Embryonic facial prominence (tissue), 1 donor: ENCODE measurements at regions not wholly inside any gene's neighbourhood (a gene's known extent, or its start where the extent isn't known, plus 50 kb on each side); places are given as distances from the start of the nearest gene placed in this dataset.
"Not testable (repeated sequence)": the region's sequence is repeated elsewhere in the genome, so short reads cannot be mapped to it uniquely, and the experiment has no call there.

Experiments
- DNase-seq: peaks from one replicate; pipeline ENCODE4 v3.0.0-alpha.2; 2016; ENCODE audit errors: extremely low spot score

DNA sequence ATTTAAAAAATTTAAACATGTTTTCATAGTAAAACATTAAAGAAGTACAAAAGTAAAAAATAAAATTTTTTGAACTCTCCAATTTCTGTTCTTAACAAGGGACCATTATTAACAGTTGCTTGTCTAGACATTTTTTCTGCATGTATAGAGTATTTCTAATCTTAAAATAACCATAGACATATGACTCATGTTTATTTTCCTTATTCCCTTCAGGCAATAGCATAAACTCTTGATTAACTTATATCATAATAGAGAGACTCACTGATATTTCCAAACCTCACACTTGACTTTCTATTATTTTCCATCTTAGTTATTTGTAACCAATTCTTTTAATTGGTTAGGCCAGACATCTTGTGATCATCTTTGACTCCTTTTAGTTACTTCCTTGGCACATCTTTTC is 325.6 kb upstream of the SOX14 start:
- DNase-seq = no peak

DNA sequence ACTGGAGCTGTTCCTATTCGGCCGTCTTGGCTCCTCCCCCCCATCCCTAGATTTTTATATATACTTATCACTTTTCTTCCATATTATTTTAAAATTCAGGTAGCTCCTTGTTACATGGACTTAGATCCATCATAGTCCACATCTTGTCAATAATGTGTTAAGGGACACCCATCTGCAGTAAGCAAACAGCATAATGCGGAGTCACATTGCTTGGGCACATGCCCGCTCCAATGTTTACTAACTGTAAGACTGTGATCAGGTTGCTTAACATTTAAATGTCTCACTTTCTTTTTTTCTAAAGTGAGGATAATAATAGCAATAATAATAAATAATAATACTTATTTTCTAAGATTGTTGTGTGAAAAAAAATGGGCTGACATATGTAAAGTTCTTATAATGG is 303.2 kb upstream of the SOX14 start:
- DNase-seq = no peak

DNA sequence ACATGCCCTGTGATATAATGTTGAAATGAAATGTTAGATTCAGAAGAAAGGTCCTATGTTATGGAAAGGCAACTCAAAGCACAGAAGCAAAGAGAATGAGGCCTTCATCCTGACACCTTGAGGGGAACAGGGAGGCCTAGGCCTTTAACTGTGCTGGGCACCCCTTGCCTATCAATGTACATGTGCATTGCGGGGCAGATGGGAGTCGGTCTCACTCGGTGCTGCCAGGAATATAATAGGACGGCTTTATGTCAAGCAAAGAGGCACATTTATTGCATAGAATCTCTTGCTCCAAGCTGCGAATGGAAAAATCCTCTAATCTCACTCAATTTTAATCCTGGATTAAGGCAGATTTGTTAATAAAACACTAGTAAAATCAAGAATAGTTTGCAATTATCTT is 301.0 kb upstream of the SOX14 start:
- DNase-seq = no peak

DNA sequence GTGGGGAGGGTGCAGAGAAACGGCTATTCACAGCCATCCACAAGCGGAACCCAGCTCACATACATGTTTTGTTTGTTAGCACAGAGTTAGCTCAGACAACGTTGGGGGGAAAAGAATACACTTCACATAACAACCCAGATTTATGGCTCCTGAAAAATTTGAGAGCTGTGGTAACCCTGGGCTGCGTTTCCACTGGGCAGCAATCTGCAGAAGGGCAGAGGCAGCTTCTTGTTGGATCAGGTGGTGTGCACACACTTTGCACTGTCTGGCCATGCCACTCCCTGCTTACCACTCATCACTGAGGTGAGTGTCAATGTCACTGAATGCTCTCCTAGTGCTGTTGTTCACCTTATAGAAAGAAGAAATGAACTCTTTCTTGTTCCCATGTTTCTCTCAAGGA is 299.8 kb upstream of the SOX14 start:
- DNase-seq = no peak

DNA sequence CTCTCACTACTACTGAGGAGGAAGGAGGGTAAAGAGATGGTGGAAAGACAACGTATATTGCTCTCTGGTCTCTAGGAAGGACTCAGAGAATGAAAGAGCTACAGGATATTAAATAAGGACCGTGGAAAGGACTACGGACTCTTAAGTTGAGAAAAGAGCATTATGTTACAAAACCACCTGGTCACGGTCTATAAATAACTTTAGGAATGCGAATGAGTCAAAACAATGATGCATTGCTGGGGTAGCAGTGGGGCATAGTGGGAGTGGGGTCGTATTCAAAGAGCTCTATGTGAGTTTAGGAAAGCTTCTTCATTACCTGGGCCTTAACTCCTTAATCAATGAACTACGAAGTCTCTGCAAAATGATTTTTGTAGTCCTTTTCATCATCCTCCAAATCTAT is 295.7 kb upstream of the SOX14 start:
- DNase-seq = no peak

DNA sequence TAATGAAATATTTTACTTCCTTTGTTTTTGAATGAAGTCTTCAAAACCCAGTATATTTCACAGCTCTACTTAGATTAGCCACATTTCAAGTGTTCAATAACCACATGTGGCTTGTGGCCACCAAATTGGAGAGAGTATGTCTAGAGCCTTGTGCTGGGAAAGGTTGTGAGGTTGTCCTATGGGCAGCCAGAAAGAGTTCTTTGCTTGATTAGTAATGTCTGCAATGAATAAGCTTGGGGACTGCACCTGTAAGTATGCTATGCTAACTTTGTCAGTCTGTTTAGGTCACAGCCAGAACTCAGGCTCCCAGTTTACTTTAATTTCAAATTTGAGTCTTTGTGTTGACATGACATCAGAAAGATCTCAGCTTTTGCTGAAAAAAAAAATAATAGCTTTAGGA is 294.9 kb upstream of the SOX14 start:
- DNase-seq = no peak

DNA sequence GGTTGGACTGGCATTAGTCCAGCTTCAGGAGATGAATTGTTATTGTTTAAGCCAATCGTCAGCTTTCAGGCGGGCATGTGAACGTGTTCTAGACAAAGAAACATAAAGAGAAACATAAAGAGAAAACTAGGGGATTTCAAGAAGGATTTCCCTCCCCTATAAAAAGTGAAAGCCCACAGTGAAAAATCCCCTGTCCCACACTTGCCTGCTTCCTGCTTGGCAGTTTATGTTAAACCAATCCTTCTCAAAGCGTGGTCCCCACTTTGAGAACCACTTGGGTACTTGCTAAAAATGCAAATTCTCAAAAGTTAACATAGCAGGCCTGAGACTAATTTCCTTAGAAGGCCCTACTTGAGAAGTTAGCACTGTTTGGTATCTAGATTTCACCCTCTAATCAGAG is 293.0 kb upstream of the SOX14 start:
- no peak for DNase-seq

DNA sequence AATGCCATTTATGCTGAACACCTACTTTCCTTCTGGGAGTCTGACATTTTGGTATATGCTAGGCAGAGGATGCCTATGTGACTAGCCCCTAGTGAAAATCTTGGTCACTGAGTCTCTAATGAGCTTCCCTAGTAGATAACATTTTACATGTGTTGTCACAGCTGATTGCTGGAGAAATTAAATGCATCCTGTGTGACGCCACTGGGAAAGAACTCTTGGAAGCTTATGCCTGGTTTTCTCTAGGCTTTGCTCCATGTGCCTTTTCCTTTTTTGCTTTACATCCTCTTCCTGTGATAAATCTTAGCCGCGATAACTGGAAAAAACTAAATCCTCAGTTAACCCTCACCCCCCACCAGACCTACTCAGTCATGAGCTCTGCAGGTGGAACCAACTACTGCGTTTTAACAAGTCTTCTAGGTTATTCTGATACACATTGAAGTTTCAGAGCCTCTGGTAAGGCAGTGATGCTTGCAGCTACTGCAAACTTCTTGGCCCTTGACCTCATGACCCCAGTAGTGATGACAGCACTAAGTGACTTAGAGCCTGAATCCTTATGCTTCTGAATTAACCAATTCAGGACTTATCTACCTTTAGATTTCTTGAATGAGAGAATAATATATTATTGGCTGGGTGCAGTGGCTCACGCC is 292.4 kb upstream of the SOX14 start:
- DNase-seq = no peak

DNA sequence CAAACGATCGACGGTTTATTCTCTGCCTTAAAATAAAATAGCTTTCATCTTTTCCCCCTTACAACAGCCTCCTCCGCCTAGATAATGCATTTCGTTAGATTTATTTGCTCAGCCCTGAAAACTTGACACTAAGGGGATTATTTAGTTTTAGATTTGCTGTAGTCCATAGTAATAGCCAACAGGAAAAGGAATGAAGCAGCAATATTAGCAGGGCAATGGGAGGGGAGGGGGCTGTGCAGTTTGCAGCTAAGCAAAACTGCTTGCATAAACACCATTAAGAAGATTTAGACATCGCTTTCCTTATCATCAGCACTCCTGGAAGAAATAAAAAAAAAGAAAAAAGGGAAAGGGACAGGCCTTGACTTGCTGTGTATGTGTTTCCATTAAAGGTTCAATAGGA is 286.5 kb upstream of the SOX14 start:
- DNase-seq = no peak

DNA sequence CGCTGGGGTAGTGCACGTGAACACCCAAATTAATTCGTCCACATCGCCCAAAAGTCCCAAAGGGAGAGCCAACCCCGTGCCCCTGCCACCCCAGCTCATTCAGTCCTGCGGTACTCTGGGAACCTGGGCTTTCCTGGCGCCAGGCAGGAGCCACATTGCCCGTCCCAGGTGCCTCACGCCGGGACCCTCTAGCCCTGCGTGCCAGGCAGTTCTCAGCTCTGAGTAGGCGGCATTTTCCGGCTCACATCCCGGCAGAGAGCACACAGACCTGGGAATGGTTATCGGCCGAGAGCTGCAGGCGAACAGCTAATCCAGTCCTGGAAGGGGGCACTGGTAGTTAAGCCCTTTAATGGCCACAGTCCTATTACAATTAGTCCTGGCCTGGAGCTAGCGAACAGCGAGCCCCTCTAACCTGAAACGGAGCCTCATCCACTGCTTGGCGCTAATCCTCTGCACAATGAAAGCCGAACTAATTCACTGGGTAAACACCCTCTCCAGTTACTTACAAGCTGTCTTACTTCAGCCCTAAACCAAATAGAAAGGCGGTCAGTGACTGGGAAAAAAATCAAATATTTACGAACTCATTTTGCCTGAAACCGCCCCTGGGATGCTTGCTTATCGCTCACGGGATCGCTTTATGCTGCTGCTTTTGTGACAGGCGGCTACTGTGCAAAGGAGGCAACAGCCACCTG is 254.6 kb upstream of the SOX14 start:
- DNase-seq = no peak

DNA sequence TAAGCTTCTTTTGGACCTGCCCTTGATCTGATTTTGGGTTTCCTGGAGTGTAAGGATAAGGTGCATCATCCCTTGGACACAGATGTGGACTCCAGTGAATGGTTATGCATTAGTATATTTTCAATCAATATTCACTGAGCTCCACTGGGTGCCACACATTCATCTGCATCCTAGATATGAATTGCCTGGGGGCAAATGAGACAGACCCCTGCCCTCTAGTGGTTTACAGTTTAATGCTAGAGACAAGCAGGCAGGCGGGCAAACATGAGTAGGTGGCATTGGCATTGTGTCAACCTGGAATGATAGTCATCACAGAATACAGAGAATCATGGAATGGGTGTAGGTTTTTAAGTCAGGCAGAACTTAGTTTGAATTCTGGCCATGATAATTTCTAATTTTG is 252.5 kb upstream of the SOX14 start:
- DNase-seq = no peak

DNA sequence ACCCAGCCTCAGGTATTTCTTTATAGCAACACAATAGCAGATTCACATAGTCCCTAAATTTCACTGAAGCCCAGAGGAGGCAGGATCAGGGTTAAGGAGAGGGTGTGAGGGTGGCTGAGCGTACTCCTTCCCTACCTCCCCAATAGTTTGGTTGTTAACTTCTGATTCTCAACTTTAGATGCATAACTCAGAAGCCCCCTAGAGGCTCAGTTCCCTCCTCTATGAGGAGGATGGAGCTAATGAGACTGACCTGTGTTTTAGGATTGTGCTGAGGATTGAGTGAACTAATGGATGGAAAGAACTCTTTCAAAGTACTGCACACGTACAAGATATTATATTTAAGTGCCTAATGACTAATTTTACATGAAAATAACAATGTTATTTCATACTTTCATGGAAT is 249.3 kb upstream of the SOX14 start:
- DNase-seq = no peak

DNA sequence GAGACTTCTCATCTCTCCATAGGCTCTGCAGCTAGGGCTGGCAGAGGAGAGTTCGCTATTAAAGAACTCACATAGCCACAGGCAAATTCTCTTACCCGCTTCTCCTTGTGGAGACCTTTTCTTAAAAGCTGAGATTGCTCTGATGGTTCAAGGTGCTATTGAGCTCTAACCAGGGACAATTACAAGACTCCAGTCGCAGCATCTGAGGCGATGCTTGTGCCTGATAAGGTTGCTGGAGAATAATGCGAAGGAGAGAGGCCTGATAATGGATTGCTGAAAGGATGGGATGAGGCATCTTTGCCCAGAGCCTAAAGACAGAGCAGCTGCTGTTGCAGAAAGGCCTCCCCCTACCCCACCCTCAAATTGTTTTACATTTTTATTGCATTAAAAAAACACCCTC is 244.5 kb upstream of the SOX14 start:
- no peak for DNase-seq

DNA sequence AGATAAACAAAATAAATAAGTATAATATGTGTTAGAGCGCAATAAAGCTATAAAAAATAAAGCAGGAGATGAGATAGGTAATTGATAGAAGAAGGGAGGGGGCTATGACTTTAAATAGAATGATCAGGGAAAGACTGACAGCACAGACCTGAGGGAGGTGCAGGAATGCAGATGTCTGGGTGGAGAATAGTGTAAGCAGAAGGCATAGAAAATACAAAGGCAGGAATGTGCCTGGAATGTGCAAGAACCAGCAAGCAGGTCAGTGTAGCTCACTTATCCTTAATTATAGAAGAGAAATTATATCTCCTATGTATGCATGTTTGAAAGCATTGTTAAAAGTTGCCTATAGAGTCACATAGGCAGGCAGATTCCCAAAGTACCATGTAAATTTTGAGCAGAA is 239.4 kb upstream of the SOX14 start:
- DNase-seq = no peak

DNA sequence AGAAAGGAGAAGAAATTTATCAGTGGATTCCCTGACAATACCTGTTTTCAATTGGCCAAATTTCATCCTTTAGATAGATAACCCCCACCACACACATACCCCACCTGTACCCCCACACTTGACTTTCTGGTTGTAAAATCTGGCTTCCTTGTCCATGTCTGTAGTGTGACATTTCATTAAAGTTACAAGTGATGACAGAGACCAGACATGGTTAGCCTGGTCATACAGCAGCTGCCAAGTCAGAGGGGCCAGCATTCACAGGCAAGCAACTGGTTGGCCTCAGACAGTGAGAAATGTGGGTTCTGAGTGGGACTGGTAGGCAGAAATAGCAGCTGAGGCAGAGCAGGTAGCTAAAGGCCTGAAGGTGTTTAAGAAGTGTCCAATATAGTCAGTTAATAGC is 238.6 kb upstream of the SOX14 start:
- no peak for DNase-seq

DNA sequence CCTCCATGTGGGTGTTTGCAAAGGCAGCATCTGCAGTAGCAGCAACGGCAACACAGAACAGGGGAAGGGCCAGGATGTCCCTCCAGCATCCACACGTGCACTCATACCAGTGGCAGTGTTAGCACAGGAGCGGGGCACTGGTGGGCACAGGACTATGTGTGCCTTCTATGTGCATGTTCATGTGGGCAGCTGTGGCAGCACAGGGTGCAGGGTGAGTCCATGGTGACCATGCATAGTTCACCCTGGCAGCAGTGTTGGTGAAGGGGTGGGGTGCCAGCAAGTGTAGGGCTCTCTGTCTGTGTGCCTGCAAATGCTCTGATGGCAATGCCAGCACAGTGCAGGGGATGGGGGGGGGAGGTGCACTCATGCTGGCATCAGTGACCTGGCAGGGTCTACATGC is 222.1 kb upstream of the SOX14 start:
- no peak for DNase-seq

DNA sequence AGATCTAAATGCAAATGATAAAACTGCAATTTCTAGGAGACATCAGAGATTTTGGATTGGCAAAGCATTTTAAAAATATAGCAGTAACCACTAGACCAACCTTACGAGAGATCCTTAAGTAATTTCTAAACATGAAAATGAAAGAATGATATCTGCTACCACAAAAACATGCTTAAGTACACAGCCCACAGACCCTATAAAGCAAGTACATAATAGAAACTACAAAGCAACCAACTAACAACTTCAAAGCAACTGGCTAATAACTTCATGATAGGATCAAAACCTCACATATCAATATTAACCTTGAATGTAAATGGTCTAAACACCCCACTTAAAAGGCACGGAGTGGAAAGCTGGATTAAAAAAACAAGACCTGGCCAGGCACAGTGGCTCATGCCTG is 209.9 kb upstream of the SOX14 start:
- DNase-seq = no peak

DNA sequence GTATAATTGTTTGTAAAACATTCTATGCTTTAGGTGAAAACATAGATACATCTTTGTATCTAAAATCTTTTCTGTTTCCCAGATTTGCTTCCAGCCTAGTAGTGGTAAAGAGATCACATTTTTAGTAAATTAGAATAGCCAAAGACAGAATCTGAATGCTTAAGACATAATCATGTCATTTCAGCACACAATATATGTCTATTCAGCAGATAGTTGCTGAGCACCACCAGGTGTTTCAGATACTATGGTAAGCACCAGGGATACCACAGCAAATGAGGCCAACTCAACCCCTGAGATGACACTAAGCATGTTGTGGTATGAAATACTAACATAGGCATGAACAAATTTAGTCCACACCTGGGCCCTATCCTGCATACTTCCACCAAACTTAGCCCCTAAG is 195.2 kb upstream of the SOX14 start:
- DNase-seq = no peak

DNA sequence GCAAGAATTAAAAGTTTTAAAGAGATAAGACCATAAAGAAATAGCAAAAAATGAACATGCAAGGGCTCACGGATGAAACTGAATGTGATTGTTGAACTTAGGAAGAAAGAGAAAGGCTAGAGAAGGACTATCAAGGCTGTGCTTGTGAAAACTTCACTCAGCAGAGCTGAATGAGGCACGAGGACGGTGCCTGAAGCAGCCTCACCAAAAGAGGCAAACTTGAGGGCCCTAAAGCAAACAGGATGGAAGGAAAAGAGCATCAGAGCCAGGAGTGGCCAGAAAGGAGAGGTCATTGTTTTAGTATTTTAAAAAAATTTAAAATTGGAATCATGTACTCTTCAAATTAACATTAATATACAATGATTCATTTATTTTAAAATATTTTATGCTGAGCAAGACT is 191.2 kb upstream of the SOX14 start:
- DNase-seq = no peak

DNA sequence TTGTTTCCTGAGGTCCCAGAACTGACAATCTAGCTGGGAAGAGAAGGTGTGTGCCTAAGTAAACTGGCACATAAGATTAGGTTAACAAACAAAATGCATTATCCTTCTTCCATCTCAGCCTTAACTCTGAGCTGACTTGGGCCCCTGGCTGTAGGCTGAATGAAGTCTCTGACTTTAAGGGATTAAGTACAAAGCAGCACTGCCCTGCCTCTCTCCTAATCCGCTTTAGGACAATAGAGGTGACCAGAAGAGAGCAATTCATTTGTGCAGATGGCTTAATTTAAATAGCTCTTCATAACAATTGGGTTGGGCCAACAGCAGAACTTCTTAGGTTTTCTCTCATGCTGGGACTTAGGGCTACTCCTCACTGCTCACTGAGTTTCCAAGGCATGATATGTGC is 181.6 kb upstream of the SOX14 start:
- no peak for DNase-seq

DNA sequence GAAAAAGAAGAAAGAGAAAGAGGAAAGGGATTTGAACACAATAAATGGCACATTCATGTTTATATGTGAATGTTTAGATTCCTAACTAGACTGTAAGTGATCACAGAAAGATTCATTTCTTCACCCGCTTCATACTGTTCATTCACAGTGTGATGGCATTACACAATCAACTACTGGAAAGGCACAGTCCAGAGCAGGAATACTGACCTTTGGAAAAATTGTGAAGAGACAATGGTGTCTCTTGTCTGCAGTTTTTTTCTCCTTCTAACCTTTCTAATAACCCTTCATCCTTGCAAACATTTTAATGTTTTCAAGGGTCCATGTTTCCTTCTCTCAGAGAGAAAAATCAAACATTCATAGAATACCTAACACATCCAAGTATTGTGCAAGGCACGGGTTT is 180.9 kb upstream of the SOX14 start:
- DNase-seq = no peak

DNA sequence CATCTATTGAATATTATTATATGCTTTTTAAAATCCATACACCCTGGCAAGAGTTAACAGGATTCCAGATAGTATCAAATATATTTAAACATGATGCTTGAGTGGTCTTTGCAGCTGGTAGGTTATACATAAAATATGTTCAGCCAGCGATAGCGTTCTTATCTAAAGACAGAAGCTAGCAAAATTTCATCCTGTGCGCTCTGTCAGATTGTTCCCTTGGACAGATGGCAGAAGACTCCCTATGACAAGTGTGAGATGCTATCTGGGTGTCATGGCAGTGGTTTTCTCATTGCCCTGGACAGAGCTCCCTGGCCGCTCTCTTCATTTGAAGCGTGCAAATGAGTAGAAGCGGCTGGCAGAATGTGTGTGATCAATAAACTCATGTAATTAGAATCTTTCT is 175.2 kb upstream of the SOX14 start:
- no peak for DNase-seq

DNA sequence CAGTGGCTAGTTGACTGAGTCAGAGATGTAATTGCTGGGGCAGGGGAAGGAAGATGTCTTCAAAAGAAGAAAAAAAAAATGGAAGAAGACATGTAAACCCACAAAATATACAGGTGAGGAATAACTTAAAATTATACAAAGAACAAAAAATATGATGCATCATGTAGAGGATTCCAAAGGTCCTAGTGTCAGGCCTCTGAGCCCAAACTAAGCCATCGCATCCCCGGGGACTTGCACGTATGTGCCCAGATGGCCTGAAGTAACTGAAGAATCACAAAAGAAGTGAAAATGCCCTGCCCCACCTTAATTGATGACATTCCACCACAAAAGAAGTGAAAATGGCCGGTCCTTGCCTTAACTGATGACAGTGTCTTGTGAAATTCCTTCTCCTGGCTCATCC is 168.7 kb upstream of the SOX14 start:
- DNase-seq = not testable (repeated sequence)

DNA sequence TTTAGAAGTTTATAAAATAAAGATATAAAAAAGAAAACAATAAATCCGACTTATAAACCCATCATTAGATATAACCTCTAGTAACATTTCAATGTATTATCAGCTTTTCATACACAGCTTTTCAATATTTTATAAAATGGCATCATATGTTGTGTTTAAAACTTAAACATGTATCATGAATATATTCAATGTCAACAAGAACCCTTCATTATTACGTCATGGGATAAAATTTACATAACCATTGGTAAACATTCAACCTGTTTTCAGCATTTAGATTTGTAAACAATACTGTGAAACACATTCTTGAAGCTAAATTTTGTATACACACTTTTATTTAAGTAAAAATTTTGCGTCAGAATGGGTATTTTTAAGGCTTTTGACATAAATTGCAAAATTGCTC is 153.4 kb upstream of the SOX14 start:
- no peak for DNase-seq
